ENCODE measurements at regions not wholly inside any gene's neighbourhood (a gene's known extent, or its start where the extent isn't known, plus 50 kb on each side); places are given as distances from the start of the nearest gene placed in this dataset.
"Not testable (repeated sequence)": the region's sequence is repeated elsewhere in the genome, so short reads cannot be mapped to it uniquely, and the experiment has no call there.

- DNase-seq, result no peak
Observed at GRCh38 chr1:229119876-229120275, 151.0 kb upstream of the RAB4A start.

GRCh38 chr1:229121845-229122436 is 149.0 kb upstream of the RAB4A start:
- DNase-seq, result no peak

GRCh38 chr1:229122606-229123005 is 148.3 kb upstream of the RAB4A start:
- no peak for DNase-seq

- DNase-seq, result no peak
Observed at GRCh38 chr1:229124116-229124515, 146.8 kb upstream of the RAB4A start.

GRCh38 chr1:229124520-229125124 is 146.3 kb upstream of the RAB4A start:
- no peak for DNase-seq

- DNase-seq, result peak; percentile 58
Observed at GRCh38 chr1:229127301-229127700, 143.6 kb upstream of the RAB4A start.

GRCh38 chr1:229128066-229128608 is 142.8 kb upstream of the RAB4A start:
- DNase-seq, result no peak

GRCh38 chr1:229129301-229130027 is 141.4 kb upstream of the RAB4A start:
- no peak for DNase-seq

GRCh38 chr1:229130028-229130668 is 140.8 kb upstream of the RAB4A start:
- no peak for DNase-seq

GRCh38 chr1:229131243-229132105 is 139.4 kb upstream of the RAB4A start:
- DNase-seq, result no peak

GRCh38 chr1:229132106-229132443 is 138.8 kb upstream of the RAB4A start:
- no peak for DNase-seq

- DNase-seq, result no peak
Observed at GRCh38 chr1:229132706-229133105, 138.2 kb upstream of the RAB4A start.

- DNase-seq, result no peak
Observed at GRCh38 chr1:229133151-229133550, 137.8 kb upstream of the RAB4A start.

- no peak for DNase-seq
Observed at GRCh38 chr1:229133811-229134210, 137.1 kb upstream of the RAB4A start.

- not testable (repeated sequence) for DNase-seq
Observed at GRCh38 chr1:229134381-229135217, 136.3 kb upstream of the RAB4A start.

GRCh38 chr1:229135773-229136172 is 135.1 kb upstream of the RAB4A start:
- DNase-seq, result no peak

- no peak for DNase-seq
Observed at GRCh38 chr1:229136822-229137221, 134.1 kb upstream of the RAB4A start.

GRCh38 chr1:229137271-229137670 is 133.6 kb upstream of the RAB4A start:
- no peak for DNase-seq

- no peak for DNase-seq
Observed at GRCh38 chr1:229138058-229138457, 132.9 kb upstream of the RAB4A start.

GRCh38 chr1:229139331-229140118 is 131.4 kb upstream of the RAB4A start:
- peak; percentile 57 for DNase-seq

- no peak for DNase-seq
Observed at GRCh38 chr1:229140119-229140396, 130.9 kb upstream of the RAB4A start.

Data from activated CD8-positive, alpha-beta memory T cell treated with anti-CD3 and anti-CD28 coated beads, Interleukin-2, amount 50 U/mL, for 48 hours (primary cell).